Femur (tissue), 1 donor: ENCODE measurements at regions not wholly inside any gene's neighbourhood (a gene's known extent, or its start where the extent isn't known, plus 50 kb on each side); places are given as distances from the start of the nearest gene placed in this dataset.
A peak's percentile ranks its signal among the peaks of the same experiment; 100 is the strongest.
"Not testable (repeated sequence)": the region's sequence is repeated elsewhere in the genome, so short reads cannot be mapped to it uniquely, and the experiment has no call there.

Experiments
- DNase-seq: peaks from one replicate; pipeline ENCODE4 v3.0.0-alpha.2; 2017

- no peak for DNase-seq
Measured at GRCh38 chr11:33553486-33553885, 147.1 kb downstream of the C11orf91 start.

- DNase-seq: no peak
Measured at GRCh38 chr11:33552756-33553155, 147.9 kb downstream of the C11orf91 start.

GRCh38 chr11:33551051-33551450 is 149.6 kb downstream of the C11orf91 start:
- no peak for DNase-seq

GRCh38 chr11:33549483-33549882 is 151.1 kb downstream of the C11orf91 start:
- DNase-seq: no peak

- DNase-seq: no peak
Measured at GRCh38 chr11:33545931-33546330, 154.7 kb downstream of the C11orf91 start.

- no peak for DNase-seq
Measured at GRCh38 chr11:33544593-33545373, 155.8 kb downstream of the C11orf91 start.

GRCh38 chr11:33543823-33544222 is 156.8 kb downstream of the C11orf91 start:
- no peak for DNase-seq

GRCh38 chr11:33542921-33543320 is 157.7 kb downstream of the C11orf91 start:
- DNase-seq: peak; percentile 33

- DNase-seq: no peak
Measured at GRCh38 chr11:33540946-33541915, 159.4 kb downstream of the C11orf91 start.

GRCh38 chr11:33540427-33540826 is 160.2 kb downstream of the C11orf91 start:
- no peak for DNase-seq

- DNase-seq: no peak
Measured at GRCh38 chr11:33539751-33540150, 160.9 kb downstream of the C11orf91 start.

- no peak for DNase-seq
Measured at GRCh38 chr11:33538726-33539125, 161.9 kb downstream of the C11orf91 start.

- DNase-seq: no peak
Measured at GRCh38 chr11:33536178-33536577, 164.4 kb downstream of the C11orf91 start.

- no peak for DNase-seq
Measured at GRCh38 chr11:33534575-33534974, 166.1 kb downstream of the C11orf91 start.

- no peak for DNase-seq
Measured at GRCh38 chr11:33533386-33534052, 167.1 kb downstream of the C11orf91 start.

GRCh38 chr11:33532720-33533385 is 167.8 kb downstream of the C11orf91 start:
- DNase-seq: no peak

GRCh38 chr11:33532257-33532656 is 168.4 kb downstream of the C11orf91 start:
- DNase-seq: no peak

GRCh38 chr11:33531743-33532181 is 168.9 kb downstream of the C11orf91 start:
- DNase-seq: no peak

- DNase-seq: no peak
Measured at GRCh38 chr11:33530815-33531214, 169.8 kb downstream of the C11orf91 start.

GRCh38 chr11:33529461-33529860 is 171.2 kb downstream of the C11orf91 start:
- no peak for DNase-seq

GRCh38 chr11:33527738-33528137 is 172.9 kb downstream of the C11orf91 start:
- not testable (repeated sequence) for DNase-seq

- DNase-seq: no peak
Measured at GRCh38 chr11:33525789-33526188, 174.8 kb downstream of the C11orf91 start.

GRCh38 chr11:33521384-33521783 is 179.2 kb downstream of the C11orf91 start:
- DNase-seq: no peak
